Type B pancreatic cell (in vitro differentiated cells): ENCODE measurements at regions not wholly inside any gene's neighbourhood (a gene's known extent, or its start where the extent isn't known, plus 50 kb on each side); places are given as distances from the start of the nearest gene placed in this dataset.
"Not testable (repeated sequence)": the region's sequence is repeated elsewhere in the genome, so short reads cannot be mapped to it uniquely, and the experiment has no call there.

Experiments used
- DNase-seq: peaks from one replicate; pipeline ENCODE4 v3.0.0; 2021; ENCODE audit warnings: mixed read lengths; ENCODE audit not compliant: unreplicated experiment; ENCODE audit errors: extremely low spot score
- H3K27ac Mint-ChIP-seq: 2 replicates; pipeline ENCODE4 v1.8.0; 2021; ENCODE audit warnings: mild to moderate bottlenecking, mixed read lengths
- H3K27me3 Mint-ChIP-seq: 2 replicates; pipeline ENCODE4 v1.8.0; 2021; ENCODE audit warnings: mixed read lengths
- H3K36me3 Mint-ChIP-seq: 2 replicates; pipeline ENCODE4 v1.8.0; 2021; ENCODE audit warnings: mixed read lengths
- H3K4me1 Mint-ChIP-seq: one replicate; pipeline ENCODE4 v1.8.0; 2021; ENCODE audit warnings: mixed read lengths; ENCODE audit not compliant: unreplicated experiment
- H3K4me3 Mint-ChIP-seq: 2 replicates; pipeline ENCODE4 v1.8.0; 2021; ENCODE audit warnings: mild to moderate bottlenecking, mixed read lengths
- H3K9me3 Mint-ChIP-seq: 2 replicates; pipeline ENCODE4 v1.8.0; 2021; ENCODE audit warnings: mixed read lengths
- CTCF ChIP-seq: fragments of 200-600 bp; sonication (generic); conservative IDR thresholded peaks from 2 replicates; pipeline ENCODE4 v1.5.0; 2021; ENCODE audit warnings: antibody characterized with exemption, mild to moderate bottlenecking

GRCh38 chr22:44646141-44646540, 55.9 kb upstream of the PRR5 start:
- H3K4me1 Mint-ChIP-seq: peaks cover 20% of the 10 kb centered on the region

GRCh38 chr22:44645531-44645930, 56.5 kb upstream of the PRR5 start:
- Mint-ChIP-seq H3K4me1 (peaks cover 20% of the 10 kb centered on the region), H3K36me3 (no peaks in the 10 kb centered on the region), H3K4me3 (no peak overlapping the region), H3K9me3 (no peaks in the 10 kb centered on the region), H3K27me3 (no peaks in the 10 kb centered on the region), H3K27ac (no peak overlapping the region)
- DNase-seq: no peak
- no peak for TF ChIP-seq CTCF

More at GRCh38 chr22:44646141-44646540, 55.9 kb upstream of the PRR5 start:
- DNase-seq: no peak
- no peak overlapping the region for H3K27ac Mint-ChIP-seq
- no peak overlapping the region for H3K4me3 Mint-ChIP-seq
- H3K36me3 Mint-ChIP-seq: no peaks in the 10 kb centered on the region
- H3K9me3 Mint-ChIP-seq: no peaks in the 10 kb centered on the region
- no peak for TF ChIP-seq CTCF
- no peaks in the 10 kb centered on the region for H3K27me3 Mint-ChIP-seq

GRCh38 chr22:44645083-44645482, 56.9 kb upstream of the PRR5 start:
- H3K9me3 Mint-ChIP-seq: no peaks in the 10 kb centered on the region
- H3K36me3 Mint-ChIP-seq: no peaks in the 10 kb centered on the region
- peaks cover 20% of the 10 kb centered on the region for H3K4me1 Mint-ChIP-seq
- H3K4me3 Mint-ChIP-seq: no peak overlapping the region
- no peaks in the 10 kb centered on the region for H3K27me3 Mint-ChIP-seq
- no peak for DNase-seq
- TF ChIP-seq CTCF: no peak
- H3K27ac Mint-ChIP-seq: no peak overlapping the region

GRCh38 chr22:44643526-44644101, 58.4 kb upstream of the PRR5 start:
- not testable (repeated sequence) for H3K4me3 Mint-ChIP-seq, H3K9me3 Mint-ChIP-seq, H3K27me3 Mint-ChIP-seq, H3K27ac Mint-ChIP-seq, DNase-seq, H3K36me3 Mint-ChIP-seq
- H3K4me1 Mint-ChIP-seq: peaks cover 19% of the 10 kb centered on the region

GRCh38 chr22:44642096-44642644, 59.8 kb upstream of the PRR5 start:
- Mint-ChIP-seq H3K36me3 (no peaks in the 10 kb centered on the region), H3K27me3 (no peaks in the 10 kb centered on the region), H3K9me3 (no peaks in the 10 kb centered on the region), H3K4me3 (no peak overlapping the region), H3K4me1 (peaks cover 18% of the 10 kb centered on the region), H3K27ac (no peak overlapping the region)
- TF ChIP-seq CTCF: no peak
- DNase-seq: no peak

- Mint-ChIP-seq H3K27me3 (no peaks in the 10 kb centered on the region), H3K9me3 (no peaks in the 10 kb centered on the region), H3K27ac (no peak overlapping the region), H3K36me3 (no peaks in the 10 kb centered on the region), H3K4me1 (peaks cover 18% of the 10 kb centered on the region), H3K4me3 (no peak overlapping the region)
- no peak for DNase-seq
- TF ChIP-seq CTCF: no peak
These were observed 61.3 kb upstream of the PRR5 start for GRCh38 chr22:44640618-44641155.
